ENCODE measurements at regions not wholly inside any gene's neighbourhood (a gene's known extent, or its start where the extent isn't known, plus 50 kb on each side); places are given as distances from the start of the nearest gene placed in this dataset.

GRCh38 chr10:131757285-131758058, 143.3 kb upstream of the PPP2R2D start:
- 67% methylated on average over 18 of the region's 20 CpGs for WGBS (ENCODE audit: missing lambda C conversion rate)
- DNase-seq (ENCODE audit: low read depth in 1 of 2, low spot score in 1 of 2), result no peak
- no peak for FAIRE-seq
- ChIA-PET POLR2A (no interaction called here), CTCF (no interaction called here)
- Histone ChIP-seq H3K4me1 (peaks cover 18% of the 10 kb centered on the region), H3K4me3 (no peak overlapping the region), H3K4me2 (no peak overlapping the region), H3K27ac (no peak overlapping the region), H3K9me3 (no peaks in the 10 kb centered on the region)
- no peak for ATAC-seq
- TF ChIP-seq JUN (IDR thresholded peaks at IDR 0.05) (no peak), HEYL (CRISPR knock-in tag; IDR thresholded peaks at IDR 0.05) (no peak), MAX (IDR thresholded peaks at IDR 0.05) (no peak), ZSCAN20 (CRISPR knock-in tag; IDR thresholded peaks at IDR 0.05) (no peak), KDM1A (IDR thresholded peaks at IDR 0.05; ENCODE audit: low read depth) (no peak), ZFP36 (IDR thresholded peaks at IDR 0.05; ENCODE audit: borderline replicate concordance, partially characterized antibody) (no peak), TFCP2L1 (CRISPR knock-in tag; IDR thresholded peaks at IDR 0.05) (no peak), POLR2AphosphoS2 (conservative IDR thresholded peaks at IDR 0.05; ENCODE audit: low read length) (no peak), MYC (IDR thresholded peaks at IDR 0.05; ENCODE audit: borderline replicate concordance, low read length) (no peak)
- TF ChIP-seq, protein P1, sequence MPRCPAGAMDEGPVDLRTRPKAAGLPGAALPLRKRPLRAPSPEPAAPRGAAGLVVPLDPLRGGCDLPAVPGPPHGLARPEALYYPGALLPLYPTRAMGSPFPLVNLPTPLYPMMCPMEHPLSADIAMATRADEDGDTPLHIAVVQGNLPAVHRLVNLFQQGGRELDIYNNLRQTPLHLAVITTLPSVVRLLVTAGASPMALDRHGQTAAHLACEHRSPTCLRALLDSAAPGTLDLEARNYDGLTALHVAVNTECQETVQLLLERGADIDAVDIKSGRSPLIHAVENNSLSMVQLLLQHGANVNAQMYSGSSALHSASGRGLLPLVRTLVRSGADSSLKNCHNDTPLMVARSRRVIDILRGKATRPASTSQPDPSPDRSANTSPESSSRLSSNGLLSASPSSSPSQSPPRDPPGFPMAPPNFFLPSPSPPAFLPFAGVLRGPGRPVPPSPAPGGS (IDR thresholded peaks at IDR 0.05), result no peak
- TF ChIP-seq, protein P2, sequence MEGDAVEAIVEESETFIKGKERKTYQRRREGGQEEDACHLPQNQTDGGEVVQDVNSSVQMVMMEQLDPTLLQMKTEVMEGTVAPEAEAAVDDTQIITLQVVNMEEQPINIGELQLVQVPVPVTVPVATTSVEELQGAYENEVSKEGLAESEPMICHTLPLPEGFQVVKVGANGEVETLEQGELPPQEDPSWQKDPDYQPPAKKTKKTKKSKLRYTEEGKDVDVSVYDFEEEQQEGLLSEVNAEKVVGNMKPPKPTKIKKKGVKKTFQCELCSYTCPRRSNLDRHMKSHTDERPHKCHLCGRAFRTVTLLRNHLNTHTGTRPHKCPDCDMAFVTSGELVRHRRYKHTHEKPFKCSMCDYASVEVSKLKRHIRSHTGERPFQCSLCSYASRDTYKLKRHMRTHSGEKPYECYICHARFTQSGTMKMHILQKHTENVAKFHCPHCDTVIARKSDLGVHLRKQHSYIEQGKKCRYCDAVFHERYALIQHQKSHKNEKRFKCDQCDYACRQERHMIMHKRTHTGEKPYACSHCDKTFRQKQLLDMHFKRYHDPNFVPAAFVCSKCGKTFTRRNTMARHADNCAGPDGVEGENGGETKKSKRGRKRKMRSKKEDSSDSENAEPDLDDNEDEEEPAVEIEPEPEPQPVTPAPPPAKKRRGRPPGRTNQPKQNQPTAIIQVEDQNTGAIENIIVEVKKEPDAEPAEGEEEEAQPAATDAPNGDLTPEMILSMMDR (IDR thresholded peaks at IDR 0.05), result no peak

DNA sequence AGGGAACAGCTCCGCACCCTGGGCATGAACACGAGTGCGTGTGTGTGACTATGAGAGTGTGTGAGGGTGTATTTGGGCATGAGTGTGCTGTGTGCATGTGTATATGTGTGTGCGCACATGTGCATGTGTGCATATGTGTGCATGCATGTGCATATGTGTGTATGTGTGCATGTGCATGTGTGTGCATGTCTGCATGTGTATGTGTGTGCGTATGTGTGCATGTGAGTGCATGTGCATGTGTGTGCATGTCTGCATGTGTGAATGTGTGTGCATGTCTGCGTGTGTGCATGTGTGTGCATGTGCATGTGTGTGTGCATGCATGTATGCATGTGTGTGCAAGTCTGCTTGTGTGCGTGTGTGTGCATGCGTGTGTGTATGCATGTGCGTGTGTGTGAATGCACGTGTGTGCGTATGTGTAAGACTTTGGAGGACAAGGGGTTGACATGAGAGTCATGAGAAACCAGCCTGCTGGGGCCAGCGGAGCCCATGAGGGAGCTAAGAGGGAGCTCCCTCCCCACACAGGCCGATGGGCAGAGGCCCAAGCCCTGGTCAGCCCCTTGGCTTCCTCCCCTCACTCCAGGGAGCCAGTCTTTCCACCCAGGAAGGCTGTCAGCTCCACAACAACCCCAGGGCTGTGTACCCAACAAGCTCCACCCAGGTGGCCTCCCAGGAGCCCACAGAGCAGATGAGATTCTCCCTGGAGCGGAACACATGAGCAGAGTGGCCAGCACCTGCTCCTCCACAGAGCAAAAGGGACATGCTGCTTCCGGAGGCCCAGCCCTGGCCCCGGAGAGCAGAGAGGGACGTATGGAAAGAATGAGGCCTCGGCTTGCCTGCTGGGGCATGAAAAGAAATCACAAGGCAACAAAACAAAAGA, 142.5 kb upstream of the PPP2R2D start:
- Histone ChIP-seq H3K9me3 (no peaks in the 10 kb centered on the region), H3K27ac (no peak overlapping the region), H3K4me1 (peaks cover 26% of the 10 kb centered on the region), H3K4me3 (no peak overlapping the region), H3K4me2 (no peak overlapping the region)
- FAIRE-seq, result no peak
- TF ChIP-seq ZC3H11A (IDR thresholded peaks at IDR 0.05) (no peak), RAD21 (conservative IDR thresholded peaks at IDR 0.05 in 1 of 2, IDR thresholded peaks at IDR 0.05 in 1 of 2) (no peak), HOXB5 (CRISPR knock-in tag; IDR thresholded peaks at IDR 0.05) (no peak)
- DNase-seq (ENCODE audit: low read depth in 1 of 2, low spot score in 1 of 2), result no peak
- WGBS (ENCODE audit: missing lambda C conversion rate), result 79% methylated on average over 16 of the region's 18 CpGs
- ATAC-seq, result no peak
- CTCF ChIA-PET, result no interaction called here
- POLR2A ChIA-PET, result no interaction called here

DNA sequence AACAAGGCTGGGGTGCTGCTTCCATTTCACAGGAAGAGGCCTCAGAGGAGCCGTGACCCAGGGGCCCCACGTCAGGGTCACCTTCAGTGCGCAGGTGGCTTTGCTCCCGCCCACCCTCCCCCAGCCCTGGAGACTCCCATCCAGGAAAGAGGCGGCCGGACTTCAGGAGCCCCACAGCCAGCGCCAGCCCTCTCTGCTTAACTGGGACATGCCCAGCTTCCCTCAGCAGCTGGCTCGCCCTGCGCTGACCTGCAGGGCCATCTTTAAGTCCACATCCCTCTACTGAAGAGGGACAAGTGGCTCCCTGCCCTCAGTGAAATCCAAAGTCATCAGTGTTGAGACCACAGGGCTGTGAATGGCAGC, 141.9 kb upstream of the PPP2R2D start:
- Histone ChIP-seq H3K4me2 (no peak overlapping the region), H3K27ac (no peak overlapping the region), H3K4me1 (peaks cover 32% of the 10 kb centered on the region), H3K9me3 (no peaks in the 10 kb centered on the region), H3K4me3 (no peak overlapping the region)
- 78% methylated on average over 8 of the region's 9 CpGs for WGBS (ENCODE audit: missing lambda C conversion rate)
- ChIA-PET POLR2A (no interaction called here), CTCF (no interaction called here)
- ATAC-seq (no peak), FAIRE-seq (no peak), DNase-seq (ENCODE audit: low read depth in 1 of 2, low spot score in 1 of 2) (no peak)
- TF ChIP-seq RFX5 (IDR thresholded peaks at IDR 0.05) (no peak), CEBPB (IDR thresholded peaks at IDR 0.05) (no peak), ZFP36 (IDR thresholded peaks at IDR 0.05; ENCODE audit: borderline replicate concordance, partially characterized antibody) (no peak), REST (IDR thresholded peaks at IDR 0.05) (no peak), EP300 (IDR thresholded peaks at IDR 0.05) (no peak), POLR2A (IDR thresholded peaks at IDR 0.05; ENCODE audit: low read length) (no peak), HEYL (CRISPR knock-in tag; IDR thresholded peaks at IDR 0.05) (no peak), SREBF2 (IDR thresholded peaks at IDR 0.05) (no peak), CHD2 (IDR thresholded peaks at IDR 0.05; ENCODE audit: low read length, partially characterized antibody) (no peak), RAD21 (conservative IDR thresholded peaks at IDR 0.05 in 1 of 2, IDR thresholded peaks at IDR 0.05 in 1 of 2) (no peak), EHMT2 (IDR thresholded peaks at IDR 0.05; ENCODE audit: low read depth) (no peak)
- TF ChIP-seq, protein P3, sequence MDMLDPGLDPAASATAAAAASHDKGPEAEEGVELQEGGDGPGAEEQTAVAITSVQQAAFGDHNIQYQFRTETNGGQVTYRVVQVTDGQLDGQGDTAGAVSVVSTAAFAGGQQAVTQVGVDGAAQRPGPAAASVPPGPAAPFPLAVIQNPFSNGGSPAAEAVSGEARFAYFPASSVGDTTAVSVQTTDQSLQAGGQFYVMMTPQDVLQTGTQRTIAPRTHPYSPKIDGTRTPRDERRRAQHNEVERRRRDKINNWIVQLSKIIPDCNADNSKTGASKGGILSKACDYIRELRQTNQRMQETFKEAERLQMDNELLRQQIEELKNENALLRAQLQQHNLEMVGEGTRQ (IDR thresholded peaks at IDR 0.05), result no peak
- TF ChIP-seq, protein P1 (IDR thresholded peaks at IDR 0.05), result no peak
